ENCODE measurements at regions not wholly inside any gene's neighbourhood (a gene's known extent, or its start where the extent isn't known, plus 50 kb on each side); places are given as distances from the start of the nearest gene placed in this dataset.

DNA sequence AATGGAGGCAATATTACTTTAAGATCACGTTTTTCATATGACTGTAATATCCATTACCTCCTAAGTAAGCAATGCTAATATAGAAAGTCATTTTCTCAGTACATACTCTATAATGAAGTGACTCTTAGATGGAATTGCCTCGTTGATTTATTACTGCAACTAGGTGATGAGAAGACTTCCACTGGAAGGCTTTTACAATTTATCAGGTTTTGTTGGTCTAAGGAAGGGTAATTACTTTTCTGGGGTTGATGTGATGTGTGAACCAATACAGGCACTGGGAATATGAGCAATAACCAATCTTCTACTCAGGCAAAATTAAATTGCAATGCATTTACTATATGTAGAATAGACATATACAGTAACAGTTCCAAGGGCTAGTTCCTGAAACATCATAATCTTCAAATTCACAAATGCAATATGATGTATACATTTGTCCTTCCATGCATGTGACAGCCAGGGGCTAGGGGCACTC is 635.0 kb downstream of the QKI start:
- no peak overlapping the region for H3K4me2 ChIP-seq (ENCODE audit: insufficient read depth, insufficient read length, low read length)
- Mint-ChIP-seq H3K4me1 (no peaks in the 10 kb centered on the region), H3K9me3 (no peaks in the 10 kb centered on the region; a peak in 2 of 5 replicates), H3K27me3 (ENCODE audit: low read depth) (no peaks in the 10 kb centered on the region; the same call in 1 of the 2 replicates), H3K27ac (no peak overlapping the region), H3K36me3 (ENCODE audit: insufficient read depth in 1 of 3, low read depth in 3 of 3) (no peaks in the 10 kb centered on the region), H3K4me3 (no peak overlapping the region)
- H2BK12ac ChIP-seq (ENCODE audit: insufficient read length, low read depth, low read length) = no peak overlapping the region
- H2BK20ac ChIP-seq (ENCODE audit: low read depth, low read length, poor library complexity, severe bottlenecking) = no peak overlapping the region
- no peak overlapping the region for H2AK5ac ChIP-seq (ENCODE audit: insufficient read length, low read length)
- H3K9ac ChIP-seq (ENCODE audit: extremely low read depth, insufficient read length, low read length) = no peak overlapping the region
- no peak overlapping the region for H3K4ac ChIP-seq (ENCODE audit: low read depth, low read length)
- no peak overlapping the region for H3K18ac ChIP-seq (ENCODE audit: insufficient read length, low read depth, low read length)
- no peaks in the 10 kb centered on the region for H3K27me3 ChIP-seq (ENCODE audit: insufficient read depth, low read length)
- whole genome bisulfite sequencing (ENCODE audit: extremely low coverage, insufficient read length, low lambda C conversion rate) = no CpG with 5 or more reads among the region's 2 CpGs
- H4K5ac ChIP-seq (ENCODE audit: insufficient read length, low read depth, low read length) = no peak overlapping the region
- no peak overlapping the region for H2BK5ac ChIP-seq (ENCODE audit: insufficient read length, low read length)
- H4K91ac ChIP-seq (ENCODE audit: insufficient read length, low read depth, low read length) = no peak overlapping the region
- H3K4me1 ChIP-seq (ENCODE audit: insufficient read depth, low read length) = no peaks in the 10 kb centered on the region
- H3K23me2 ChIP-seq (ENCODE audit: insufficient read length, low read depth, low read length, poor library complexity, severe bottlenecking) = no peaks in the 10 kb centered on the region
- H2BK120ac ChIP-seq (ENCODE audit: low read depth, low read length, poor library complexity, severe bottlenecking) = no peak overlapping the region
- H3K23ac ChIP-seq (ENCODE audit: insufficient read length, low read depth, low read length) = no peak overlapping the region
- no peak overlapping the region for H3K27ac ChIP-seq (ENCODE audit: insufficient read length, low read depth, low read length)
- no peak overlapping the region for H2AFZ ChIP-seq (ENCODE audit: low read length)
- TF ChIP-seq, protein P1, sequence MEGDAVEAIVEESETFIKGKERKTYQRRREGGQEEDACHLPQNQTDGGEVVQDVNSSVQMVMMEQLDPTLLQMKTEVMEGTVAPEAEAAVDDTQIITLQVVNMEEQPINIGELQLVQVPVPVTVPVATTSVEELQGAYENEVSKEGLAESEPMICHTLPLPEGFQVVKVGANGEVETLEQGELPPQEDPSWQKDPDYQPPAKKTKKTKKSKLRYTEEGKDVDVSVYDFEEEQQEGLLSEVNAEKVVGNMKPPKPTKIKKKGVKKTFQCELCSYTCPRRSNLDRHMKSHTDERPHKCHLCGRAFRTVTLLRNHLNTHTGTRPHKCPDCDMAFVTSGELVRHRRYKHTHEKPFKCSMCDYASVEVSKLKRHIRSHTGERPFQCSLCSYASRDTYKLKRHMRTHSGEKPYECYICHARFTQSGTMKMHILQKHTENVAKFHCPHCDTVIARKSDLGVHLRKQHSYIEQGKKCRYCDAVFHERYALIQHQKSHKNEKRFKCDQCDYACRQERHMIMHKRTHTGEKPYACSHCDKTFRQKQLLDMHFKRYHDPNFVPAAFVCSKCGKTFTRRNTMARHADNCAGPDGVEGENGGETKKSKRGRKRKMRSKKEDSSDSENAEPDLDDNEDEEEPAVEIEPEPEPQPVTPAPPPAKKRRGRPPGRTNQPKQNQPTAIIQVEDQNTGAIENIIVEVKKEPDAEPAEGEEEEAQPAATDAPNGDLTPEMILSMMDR (conservative IDR thresholded peaks at IDR 0.05) = no peak
- no peak overlapping the region for H4K8ac ChIP-seq (replicated peaks; ENCODE audit: insufficient read length, low read depth, low read length)
- no peak for DNase-seq
- no peak overlapping the region for H3K56ac ChIP-seq (ENCODE audit: insufficient read length, low read depth, low read length)
- H3K14ac ChIP-seq (ENCODE audit: insufficient read depth, low read length) = no peak overlapping the region
- H3K79me2 ChIP-seq (ENCODE audit: insufficient read depth, low read length) = no peaks in the 10 kb centered on the region
- H4K20me1 ChIP-seq (ENCODE audit: control insufficient read depth, insufficient read depth, insufficient read length) = no peaks in the 10 kb centered on the region
- no peaks in the 10 kb centered on the region for H3K79me1 ChIP-seq (ENCODE audit: insufficient read depth, low read depth, low read length, poor library complexity, severe bottlenecking)
- no peak overlapping the region for H2BK15ac ChIP-seq (ENCODE audit: low read depth, low read length)
- no peaks in the 10 kb centered on the region for H3K9me3 ChIP-seq (ENCODE audit: control insufficient read depth, low read depth, low read length)
- H3T11ph ChIP-seq (ENCODE audit: low read length) = no peak overlapping the region

Data from H9 (cell line).